HL-60 (cell line): ENCODE measurements at regions not wholly inside any gene's neighbourhood (a gene's known extent, or its start where the extent isn't known, plus 50 kb on each side); places are given as distances from the start of the nearest gene placed in this dataset.

Source experiments
- CTCF ChIP-seq: IDR thresholded peaks from one replicate; pipeline ENCODE4 v1.5.1; 2011; ENCODE audit warnings: low read length, control low read depth, inconsistent platforms; ENCODE audit not compliant: insufficient read depth
- GABPA ChIP-seq: IDR thresholded peaks from 2 replicates; pipeline ENCODE4 v1.6.1; 2012; ENCODE audit warnings: low read depth
- POLR2AphosphoS5 ChIP-seq: IDR thresholded peaks from 2 replicates; pipeline ENCODE4 v1.6.1; 2012; ENCODE audit warnings: low read depth

- TF ChIP-seq CTCF (no peak), GABPA (no peak), POLR2AphosphoS5 (no peak)
Measured at GRCh38 chr7:49483142-49483541, 290.3 kb upstream of the VWC2 start.
